AG10803 (cell line): ENCODE measurements at regions not wholly inside any gene's neighbourhood (a gene's known extent, or its start where the extent isn't known, plus 50 kb on each side); places are given as distances from the start of the nearest gene placed in this dataset.

Experiments used
- DNase-seq: peaks from one replicate; pipeline ENCODE4 v3.0.0; 2010; ENCODE audit warnings: low read depth
- H3K4me3 ChIP-seq: 2 replicates; pipeline ENCODE4 v1.5.1; 2011; ENCODE audit warnings: mild to moderate bottlenecking, low read length, control low read depth
- CTCF ChIP-seq: conservative IDR thresholded peaks from 2 replicates; pipeline ENCODE4 v1.5.1; 2011; ENCODE audit warnings: mild to moderate bottlenecking, low read length, control low read depth, inconsistent platforms

DNA sequence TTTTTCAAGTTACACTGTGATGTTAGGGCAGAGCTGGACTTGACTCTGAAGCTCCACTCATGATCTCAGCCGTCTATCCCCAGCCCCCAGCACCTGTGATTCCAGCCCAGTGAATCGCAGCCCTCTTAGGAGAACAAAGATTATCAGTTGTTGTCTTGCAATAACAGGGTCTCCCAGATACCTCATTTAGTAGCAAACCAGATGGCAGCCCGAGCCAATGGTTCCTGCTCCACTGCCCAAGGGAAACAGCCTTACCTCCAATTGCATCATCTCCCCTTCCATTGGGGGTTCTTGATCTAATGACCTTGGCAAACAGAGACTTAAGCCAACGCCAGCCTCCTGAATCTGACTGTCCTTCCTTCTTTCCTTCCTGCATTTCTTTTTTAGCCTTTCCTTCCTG is 371.2 kb downstream of the BCL11B start:
- no peak for TF ChIP-seq CTCF
- H3K4me3 ChIP-seq = no peak overlapping the region
- DNase-seq = peak; percentile 3

DNA sequence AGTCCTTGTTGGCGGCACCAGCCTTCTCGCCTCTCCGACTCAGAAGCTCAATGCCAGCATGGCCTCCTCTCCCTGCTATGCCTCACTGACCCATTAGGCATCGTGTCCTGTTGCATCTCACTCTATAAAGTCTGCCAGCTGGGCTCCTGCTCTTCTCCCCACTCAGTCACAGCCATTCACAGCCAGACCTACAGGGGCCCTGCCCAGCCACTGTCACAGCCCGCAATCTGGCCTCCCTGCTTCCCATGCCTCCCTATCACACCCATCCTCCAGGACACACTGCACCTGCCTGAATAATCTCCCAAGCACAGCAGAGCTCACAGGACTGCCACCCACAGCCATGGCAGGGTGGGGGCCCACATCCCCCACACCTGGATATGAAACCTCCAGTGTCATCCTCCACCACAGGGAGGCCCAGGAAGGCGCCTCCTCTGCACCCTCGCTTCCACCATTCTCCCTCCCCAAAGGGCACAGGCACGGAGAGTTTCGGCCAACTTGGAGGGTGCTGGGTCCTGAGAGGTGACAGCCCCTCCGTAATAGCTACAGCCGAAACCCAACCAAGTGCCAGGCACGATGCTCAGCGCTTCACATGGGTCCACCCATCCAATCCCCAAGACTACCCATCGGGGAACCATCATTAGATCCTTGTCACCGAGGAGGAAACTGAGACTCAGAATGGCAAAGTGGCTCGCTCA is 370.3 kb downstream of the BCL11B start:
- no peak overlapping the region for H3K4me3 ChIP-seq
- TF ChIP-seq CTCF = no peak
- no peak for DNase-seq

DNA sequence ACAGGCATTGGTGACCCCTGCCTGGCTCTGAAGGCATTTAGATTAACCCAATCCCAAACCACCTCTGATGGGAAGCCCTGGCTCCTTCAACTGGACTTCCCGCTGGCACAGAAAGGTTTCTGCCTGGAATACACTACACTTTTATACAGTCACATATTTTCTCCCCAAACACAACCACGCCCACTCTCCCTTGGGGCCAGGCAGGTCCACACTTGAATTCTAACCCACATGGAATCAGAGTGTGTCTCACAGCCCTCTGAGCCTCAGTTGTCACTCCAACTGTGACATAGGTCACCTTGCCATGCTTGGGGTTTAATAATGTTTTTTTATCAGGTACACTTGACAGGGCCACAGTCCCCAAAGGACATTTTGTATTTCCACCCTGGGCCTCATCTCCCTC is 368.6 kb downstream of the BCL11B start:
- H3K4me3 ChIP-seq = no peak overlapping the region
- no peak for DNase-seq
- TF ChIP-seq CTCF = no peak

DNA sequence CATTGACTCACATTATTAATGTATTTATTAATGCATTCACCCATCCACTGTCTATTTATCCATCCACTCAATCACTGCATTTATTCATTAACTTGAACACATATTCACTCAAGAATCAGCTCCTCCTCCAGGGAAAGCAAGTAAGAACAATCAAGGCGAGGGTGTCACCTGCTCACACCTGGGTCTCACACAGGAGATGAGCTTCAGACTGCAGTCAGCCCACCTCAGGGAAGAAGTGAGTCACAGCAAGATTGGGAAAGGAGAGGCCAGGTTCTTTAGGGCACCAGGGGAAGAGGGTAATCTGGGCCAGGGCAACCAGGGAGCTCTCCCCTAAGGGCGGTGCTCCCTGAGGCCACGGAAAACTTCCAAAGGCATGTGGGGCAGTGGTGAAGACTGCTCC is 367.3 kb downstream of the BCL11B start:
- no peak overlapping the region for H3K4me3 ChIP-seq
- no peak for TF ChIP-seq CTCF
- no peak for DNase-seq

DNA sequence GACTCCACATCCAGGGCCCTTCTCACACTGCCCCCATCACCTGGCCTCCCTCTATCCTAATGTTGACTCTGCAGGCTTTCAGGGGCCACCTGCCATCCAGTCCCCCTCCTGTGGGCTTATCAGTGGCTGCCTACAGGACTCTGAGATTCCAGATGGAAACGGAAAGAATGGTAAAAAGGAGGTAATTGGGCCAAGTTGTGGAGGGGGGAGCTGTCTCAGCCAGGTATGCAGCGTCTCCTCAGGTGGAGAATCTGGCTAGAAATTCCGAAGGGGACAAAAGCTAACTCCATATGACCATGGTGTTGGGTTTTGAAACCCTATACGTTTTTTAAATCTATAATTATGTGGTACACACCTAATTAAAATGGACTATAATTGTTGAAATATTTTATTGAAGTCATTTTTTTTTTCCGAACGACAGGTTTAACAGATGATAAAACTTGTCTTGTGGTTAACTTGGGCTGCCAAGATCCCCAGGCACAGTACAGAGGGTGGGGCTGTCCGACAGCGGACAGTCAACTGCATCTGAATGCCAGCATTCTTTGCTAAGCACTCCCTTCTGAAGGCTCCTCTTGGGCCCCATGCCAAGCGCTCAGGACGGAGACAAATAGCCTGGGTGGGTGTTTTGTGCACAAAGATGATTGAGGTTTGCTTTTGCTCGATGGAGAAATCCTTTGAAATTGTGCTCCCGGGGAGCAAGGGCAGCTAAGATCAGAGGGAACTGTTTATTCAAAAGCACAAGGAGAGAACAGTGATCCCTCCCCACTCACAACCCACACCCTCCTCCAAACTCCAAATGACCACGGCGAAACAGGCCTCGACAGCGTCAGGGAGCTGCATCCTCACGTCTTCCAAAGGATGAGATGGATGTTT is 365.6 kb downstream of the BCL11B start:
- H3K4me3 ChIP-seq = no peak overlapping the region
- DNase-seq = peak; percentile 28
- TF ChIP-seq CTCF = no peak

- no peak for TF ChIP-seq CTCF
- H3K4me3 ChIP-seq = no peak overlapping the region
Observed at GRCh38 chr14:98907271-98907670, 364.7 kb downstream of the BCL11B start.

DNA sequence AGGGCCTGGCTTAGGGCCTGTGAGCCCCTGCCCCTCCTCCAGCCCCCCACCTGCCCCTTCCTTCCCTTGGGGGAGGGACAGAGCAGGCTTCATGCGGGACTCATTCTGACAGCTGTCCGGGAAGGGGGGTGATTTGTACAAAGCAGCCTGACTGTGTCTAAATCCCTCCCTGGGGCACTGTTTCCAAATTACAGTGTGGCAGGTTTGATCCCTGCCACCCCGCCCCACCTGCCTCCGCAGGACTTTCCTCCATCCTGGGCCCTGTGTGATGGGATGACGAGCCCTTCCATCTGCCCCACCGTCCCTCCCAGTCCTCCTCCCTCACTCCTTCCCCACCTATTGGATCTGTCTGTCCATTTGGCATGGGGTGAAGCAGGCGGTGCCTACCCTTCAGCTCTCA is 363.9 kb downstream of the BCL11B start:
- DNase-seq = no peak
- TF ChIP-seq CTCF = no peak
- no peak overlapping the region for H3K4me3 ChIP-seq

More at GRCh38 chr14:98907271-98907670, 364.7 kb downstream of the BCL11B start:
- DNase-seq = no peak
